Mucosa of gallbladder (tissue), 1 donor: ENCODE measurements at regions not wholly inside any gene's neighbourhood (a gene's known extent, or its start where the extent isn't known, plus 50 kb on each side); places are given as distances from the start of the nearest gene placed in this dataset.

ENCODE experiments used
- DNase-seq: peaks from one replicate; pipeline ENCODE4 v3.0.0-alpha.2; 2020; ENCODE audit warnings: low spot score
- donor health status: DM: no; HTN: no; CAD: no.

DNA sequence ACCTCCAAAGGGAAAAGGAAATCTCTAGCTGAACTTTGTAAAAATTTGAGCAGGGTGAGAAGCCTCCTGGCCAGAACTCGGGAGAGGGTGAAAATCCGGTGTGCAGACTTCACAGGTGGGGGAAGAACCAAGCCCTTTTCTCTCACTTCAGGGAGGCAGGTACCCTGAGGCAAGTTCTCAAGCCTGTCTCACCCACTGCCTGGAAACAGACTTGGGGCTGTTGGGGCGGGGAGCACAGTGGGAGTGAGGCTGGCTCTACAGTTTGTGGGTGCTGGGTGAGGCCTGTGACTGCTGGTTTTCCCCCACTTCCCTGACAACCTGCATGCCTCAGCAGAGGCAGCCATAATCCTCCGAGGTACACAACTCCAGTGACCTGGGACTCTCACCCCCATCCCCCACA is 187.1 kb downstream of the KIF4B start:
- no peak for DNase-seq

GRCh38 chr5:155211764-155212163 is 198.2 kb downstream of the KIF4B start:
- DNase-seq, result no peak

DNA sequence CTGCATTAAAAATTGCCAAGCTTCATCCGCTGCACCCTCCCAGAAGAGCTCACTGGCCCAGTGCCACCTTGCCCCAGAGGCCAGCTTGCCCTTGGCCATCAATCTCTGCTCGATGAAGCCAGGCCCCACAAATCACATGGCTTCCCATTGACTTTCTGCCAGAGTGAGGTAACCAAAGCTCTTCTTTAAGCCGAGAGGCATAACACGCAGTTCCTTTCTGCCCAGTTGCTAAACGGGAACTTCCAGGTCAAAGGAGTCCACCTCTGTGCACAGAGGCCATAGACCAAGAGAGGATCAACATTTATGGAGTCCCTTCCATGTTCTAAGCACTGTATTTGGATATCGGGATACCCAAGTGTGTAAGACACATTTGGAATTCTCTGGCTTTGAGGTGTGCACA is 208.8 kb downstream of the KIF4B start:
- no peak for DNase-seq

DNA sequence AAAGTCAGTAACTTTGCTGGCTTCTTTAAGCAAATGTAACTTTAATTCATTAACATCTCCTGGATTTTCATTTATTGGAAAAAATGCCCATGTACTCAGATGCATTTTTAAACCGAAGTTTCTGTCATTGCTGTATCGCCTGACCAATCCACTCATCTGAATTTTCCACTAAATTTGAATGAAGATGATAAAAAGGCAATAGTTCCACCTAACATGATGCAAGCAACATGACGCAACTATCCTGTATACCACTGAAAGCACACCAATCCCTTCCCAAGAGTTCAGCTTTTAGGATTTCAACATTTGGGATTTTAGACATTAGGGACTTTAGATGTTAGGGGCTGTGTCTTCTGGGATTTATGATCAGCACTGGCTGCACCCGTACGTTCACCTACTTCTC is 215.6 kb downstream of the KIF4B start:
- no peak for DNase-seq

GRCh38 chr5:155239803-155240202 is 226.2 kb downstream of the KIF4B start:
- no peak for DNase-seq

DNA sequence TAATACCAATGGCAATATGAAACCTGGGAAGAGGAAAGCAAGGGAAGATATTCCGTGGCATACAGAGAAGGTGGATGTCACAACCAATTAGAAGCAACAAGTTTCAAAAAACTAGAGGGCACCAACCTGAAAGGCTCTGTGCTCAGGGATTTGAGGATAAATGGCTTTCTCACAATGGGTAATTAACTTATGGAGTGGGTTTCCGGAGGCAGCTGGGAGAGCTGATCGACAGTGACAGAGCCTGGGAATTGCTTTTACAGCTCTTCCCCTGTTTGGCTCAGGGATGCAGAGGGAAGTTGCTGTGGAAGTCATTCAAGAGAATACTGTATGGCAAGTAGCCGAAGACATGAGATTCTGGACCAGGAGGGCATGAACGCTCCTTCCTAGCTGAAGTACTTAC is 237.0 kb downstream of the KIF4B start:
- DNase-seq, result no peak

DNA sequence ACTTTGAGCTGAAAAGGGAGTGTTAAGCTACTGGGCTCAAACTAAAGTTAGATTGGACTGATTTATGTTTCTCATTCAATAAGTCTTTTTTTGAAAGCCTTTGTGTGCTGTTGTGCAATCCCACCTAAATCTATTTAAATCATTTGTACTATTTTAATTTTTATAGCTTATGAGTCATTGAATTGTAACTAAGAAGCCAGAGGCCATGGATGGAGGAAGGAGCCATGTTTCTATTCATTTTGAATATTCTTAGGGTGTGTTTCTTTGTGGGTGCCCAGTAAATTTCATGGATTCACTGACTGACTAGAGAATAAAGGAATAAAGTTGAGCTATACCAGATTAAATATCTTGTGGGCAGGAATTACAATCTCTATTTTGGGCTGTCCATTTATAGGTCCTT is 238.5 kb downstream of the KIF4B start:
- DNase-seq, result no peak

DNA sequence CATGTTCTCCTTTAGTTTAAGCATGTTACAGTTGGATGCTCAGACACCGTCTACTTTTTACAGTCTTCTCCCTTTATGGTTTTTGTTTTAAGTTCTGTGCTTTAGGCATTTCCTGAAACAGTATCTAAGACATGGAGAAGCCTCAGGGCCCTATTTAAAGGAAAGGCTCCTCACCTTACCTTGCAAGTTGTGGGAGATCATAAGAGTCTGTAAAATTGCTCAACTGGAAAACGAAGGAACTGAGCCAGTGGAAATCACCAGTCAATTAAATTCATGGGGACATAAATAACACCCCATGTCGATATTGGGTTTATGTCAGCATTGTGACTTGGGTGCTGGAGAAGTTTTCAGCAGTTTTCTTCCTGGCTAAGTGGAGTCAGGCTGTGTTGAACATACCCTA is 239.2 kb downstream of the KIF4B start:
- DNase-seq, result no peak

DNA sequence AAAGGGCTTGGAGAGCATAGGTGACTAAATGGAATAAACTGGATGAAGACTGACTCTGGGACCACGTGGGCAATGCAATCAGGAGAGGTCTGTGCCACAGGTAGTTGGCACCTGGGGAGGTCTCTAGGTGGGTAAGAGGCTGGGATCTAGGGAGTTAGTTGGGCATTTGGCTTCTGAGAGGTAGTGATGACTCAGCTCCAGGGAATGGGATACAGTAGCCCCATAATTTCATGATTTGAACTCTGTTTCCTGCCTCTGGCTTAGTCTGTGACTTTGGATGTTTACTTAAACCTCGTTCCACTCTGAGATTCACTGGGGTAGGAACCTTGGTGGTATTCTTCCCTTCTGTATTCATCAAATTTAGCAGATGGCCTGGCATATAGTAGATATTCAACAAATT is 240.8 kb downstream of the KIF4B start:
- no peak for DNase-seq

GRCh38 chr5:155258161-155258560 is 244.6 kb downstream of the KIF4B start:
- DNase-seq, result no peak

GRCh38 chr5:155259648-155260047 is 246.1 kb downstream of the KIF4B start:
- no peak for DNase-seq

- no peak for DNase-seq
Observed at GRCh38 chr5:155260798-155261197, 247.2 kb downstream of the KIF4B start.

DNA sequence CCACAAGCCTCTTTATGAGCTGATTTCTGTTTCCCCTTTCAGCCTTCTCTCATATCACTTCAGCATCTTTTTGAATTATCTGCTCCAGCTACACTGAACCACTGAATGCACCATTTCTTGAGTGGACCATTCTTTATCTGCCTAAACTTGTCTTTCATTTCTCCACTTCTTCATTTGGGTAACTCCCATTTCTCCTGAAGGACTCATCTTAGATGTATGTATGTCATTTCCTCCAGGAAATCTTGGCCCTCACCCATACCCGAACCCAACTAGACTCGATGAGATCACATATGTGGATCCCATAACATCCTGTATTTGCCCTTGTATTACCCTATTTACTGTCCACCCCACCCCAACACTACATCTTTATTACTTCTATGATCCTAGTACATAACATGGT is 249.8 kb downstream of the KIF4B start:
- no peak for DNase-seq

- DNase-seq, result no peak
Observed at GRCh38 chr5:155264809-155265208, 251.3 kb downstream of the KIF4B start.

DNA sequence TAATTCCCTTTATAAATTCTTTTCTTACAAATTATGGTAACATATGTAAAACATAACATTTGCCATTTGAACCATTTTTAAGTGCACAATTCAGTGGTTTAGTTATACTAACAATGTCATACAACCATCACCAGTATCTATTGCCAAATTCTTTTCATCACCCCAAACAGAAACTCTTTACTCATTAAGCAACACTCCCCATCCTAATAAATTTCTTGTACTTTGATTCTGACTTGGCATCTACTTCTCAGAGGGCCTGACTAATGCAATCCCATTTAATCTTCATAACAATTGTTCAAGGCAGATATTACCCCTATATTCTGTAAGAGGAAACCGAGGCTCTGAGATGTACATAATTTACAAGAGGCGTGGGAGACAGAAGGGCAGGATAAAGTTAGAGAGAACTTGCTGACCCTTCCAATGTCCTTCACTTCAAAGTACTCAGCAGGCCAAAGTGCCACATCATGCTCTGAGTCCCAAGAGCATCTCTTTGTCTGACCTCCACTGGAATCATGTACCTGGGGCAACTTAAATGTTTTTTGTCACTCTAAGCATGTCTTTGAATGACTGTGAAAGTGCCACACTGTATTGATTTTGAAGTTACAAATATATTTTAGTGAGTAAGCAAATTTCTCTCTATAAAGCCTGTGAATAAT is 255.3 kb downstream of the KIF4B start:
- no peak for DNase-seq

DNA sequence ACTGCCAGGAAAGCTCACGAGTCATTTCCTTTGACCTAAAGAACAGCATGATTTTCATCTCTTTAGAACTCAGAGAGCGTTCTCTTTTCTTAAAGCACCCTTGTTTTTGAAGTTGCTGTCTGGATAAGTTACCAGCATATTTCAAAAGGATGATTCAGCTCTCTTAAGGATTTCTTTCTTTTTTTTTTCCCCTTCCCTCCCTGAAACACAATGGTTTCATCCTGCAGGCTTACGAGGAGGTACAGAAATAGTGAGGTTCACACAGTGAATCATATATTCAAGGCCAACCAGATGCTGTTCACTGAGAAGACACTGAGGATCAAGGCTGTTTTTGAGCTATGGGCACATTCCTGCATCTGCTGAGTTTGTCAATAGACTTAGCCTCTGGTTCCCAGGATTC is 257.2 kb downstream of the KIF4B start:
- no peak for DNase-seq

DNA sequence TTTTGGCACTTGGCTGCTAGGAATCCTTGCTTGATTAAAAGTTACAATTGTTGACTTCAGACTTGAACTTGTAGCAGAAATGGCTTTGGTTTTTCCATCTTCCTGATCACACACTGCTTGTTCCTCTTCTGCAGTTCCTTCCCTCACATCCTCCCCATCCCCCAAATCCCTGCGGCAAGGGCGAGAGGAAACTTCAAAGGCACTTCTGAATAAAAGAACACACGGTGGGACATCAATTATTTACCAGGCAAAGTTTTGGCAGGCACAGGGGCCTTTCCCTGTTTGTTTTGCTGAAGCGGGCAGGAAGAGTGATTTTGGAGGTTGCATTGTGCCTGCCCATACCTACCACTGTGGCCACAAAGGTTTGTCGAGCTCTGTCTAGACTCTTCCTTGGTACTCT is 260.9 kb downstream of the KIF4B start:
- no peak for DNase-seq

- no peak for DNase-seq
Observed at GRCh38 chr5:155275222-155275621, 261.7 kb downstream of the KIF4B start.

DNA sequence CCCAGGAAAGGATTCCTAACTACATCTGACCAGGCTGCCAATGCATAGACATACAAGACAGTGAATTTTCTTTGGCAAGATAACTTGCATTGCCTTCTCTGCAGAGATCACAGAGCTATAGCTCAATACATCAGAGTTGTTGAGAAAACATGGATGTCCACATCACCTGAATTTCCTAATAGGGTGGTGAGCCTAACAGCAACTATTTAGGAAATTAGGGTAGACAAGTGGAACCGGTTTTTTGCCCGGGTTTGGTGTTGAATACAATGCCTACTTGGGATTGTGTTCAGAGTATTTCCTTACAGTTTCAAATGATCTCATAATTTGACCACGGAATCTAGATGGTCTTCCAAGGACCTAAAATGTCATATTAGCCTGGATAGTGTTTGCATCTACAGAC is 262.7 kb downstream of the KIF4B start:
- DNase-seq, result no peak

- DNase-seq, result no peak
Observed at GRCh38 chr5:155278532-155278931, 265.0 kb downstream of the KIF4B start.

GRCh38 chr5:155282503-155283107 is 269.1 kb downstream of the KIF4B start:
- DNase-seq, result no peak

- no peak for DNase-seq
Observed at GRCh38 chr5:155285706-155286105, 272.2 kb downstream of the KIF4B start.

- DNase-seq, result no peak
Observed at GRCh38 chr5:155290937-155291336, 277.4 kb downstream of the KIF4B start.

DNA sequence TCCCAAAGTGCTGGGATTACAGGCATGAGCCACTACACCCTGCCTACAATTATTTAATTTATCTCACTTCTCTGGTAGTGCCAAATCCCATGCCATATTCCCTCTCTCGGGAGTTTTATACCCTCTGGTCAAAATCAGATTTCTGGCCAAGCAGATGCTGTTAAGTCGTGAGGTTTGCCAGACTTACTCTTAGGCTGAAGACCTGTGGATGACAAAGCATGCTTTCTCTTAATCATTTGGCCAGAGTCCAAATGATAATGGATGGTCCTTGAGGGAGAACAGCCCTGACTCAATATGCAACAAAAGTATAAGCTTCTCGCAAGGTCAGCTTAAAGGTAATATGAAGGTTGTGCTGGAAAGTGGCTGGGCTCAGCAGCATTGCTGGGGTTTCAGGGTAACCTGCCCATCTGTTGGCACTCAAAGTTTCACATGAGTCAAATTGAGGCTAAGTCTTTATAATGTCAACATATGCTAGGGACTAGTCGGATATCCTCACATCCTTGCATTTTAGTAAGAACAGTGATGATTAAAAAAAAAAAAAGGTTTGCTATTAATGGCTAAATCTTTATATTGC is 280.1 kb downstream of the KIF4B start:
- DNase-seq, result no peak
